Neural progenitor cell (in vitro differentiated cells): ENCODE measurements at regions not wholly inside any gene's neighbourhood (a gene's known extent, or its start where the extent isn't known, plus 50 kb on each side); places are given as distances from the start of the nearest gene placed in this dataset.

ENCODE experiments used
- DNase-seq: peaks from one replicate; pipeline ENCODE4 v3.0.0-alpha.2; 2016; ENCODE audit warnings: low spot score
- H2AFZ ChIP-seq: fragments of 200-600 bp; sonication (generic); replicated peaks from 2 replicates; pipeline ENCODE4 v1.6.1; 2016; ENCODE audit warnings: antibody characterized with exemption
- H3F3A ChIP-seq: fragments of 200-600 bp; sonication (generic); 2 replicates; pipeline ENCODE4 v1.6.1; 2016; ENCODE audit warnings: antibody characterized with exemption, low read depth
- H3K27ac ChIP-seq: fragments of 200-600 bp; sonication (generic); 2 replicates; pipeline ENCODE4 v1.5.1; 2016; ENCODE audit warnings: mild to moderate bottlenecking
- H3K27me3 ChIP-seq: fragments of 200-600 bp; sonication (generic); 2 replicates; pipeline ENCODE4 v1.6.1; 2016; ENCODE audit warnings: mild to moderate bottlenecking, moderate library complexity
- H3K36me3 ChIP-seq: fragments of 200-600 bp; sonication (generic); 2 replicates; pipeline ENCODE4 v1.5.1; 2016
- H3K4me1 ChIP-seq: fragments of 200-600 bp; sonication (generic); 2 replicates; pipeline ENCODE4 v1.6.1; 2016; ENCODE audit warnings: mixed run types
- H3K4me2 ChIP-seq: fragments of 200-600 bp; sonication (generic); 2 replicates; pipeline ENCODE4 v1.6.1; 2016
- H3K4me3 ChIP-seq: fragments of 200-600 bp; sonication (generic); 2 replicates; pipeline ENCODE4 v1.5.1; 2016
- H3K79me2 ChIP-seq: fragments of 200-600 bp; sonication (generic); 2 replicates; pipeline ENCODE4 v1.6.1; 2016; ENCODE audit warnings: low read depth
- H3K9ac ChIP-seq: fragments of 200-600 bp; sonication (generic); 2 replicates; pipeline ENCODE4 v1.6.1; 2016
- H3K9me3 ChIP-seq: fragments of 200-600 bp; sonication (generic); 2 replicates; pipeline ENCODE4 v1.5.1; 2016; ENCODE audit warnings: low read depth
- H4K20me1 ChIP-seq: fragments of 200-600 bp; sonication (generic); 2 replicates; pipeline ENCODE4 v1.6.1; 2016; ENCODE audit warnings: low read depth
- H3K27ac Mint-ChIP-seq: 3 replicates; pipeline ENCODE4 v1.8.0; 2021; ENCODE audit warnings: mixed read lengths
- H3K27me3 Mint-ChIP-seq: 2 replicates; pipeline ENCODE4 v1.8.0; 2022; ENCODE audit warnings: low read depth, mild to moderate bottlenecking, inconsistent platforms, moderate library complexity, mixed read lengths; ENCODE audit not compliant: insufficient read depth
- H3K36me3 Mint-ChIP-seq: 3 replicates; pipeline ENCODE4 v1.8.0; 2021; ENCODE audit warnings: mixed read lengths
- H3K4me1 Mint-ChIP-seq: 3 replicates; pipeline ENCODE4 v1.8.0; 2021; ENCODE audit warnings: mixed read lengths
- H3K4me3 Mint-ChIP-seq: 3 replicates; pipeline ENCODE4 v1.8.0; 2021; ENCODE audit warnings: mild to moderate bottlenecking, moderate library complexity, mixed read lengths
- H3K9me3 Mint-ChIP-seq: 3 replicates; pipeline ENCODE4 v1.8.0; 2020; ENCODE audit warnings: mixed read lengths
- EZH2 ChIP-seq: fragments of 200-600 bp; sonication (generic); IDR thresholded peaks from 2 replicates; pipeline ENCODE4 v1.6.1; 2017; ENCODE audit warnings: antibody characterized with exemption, mild to moderate bottlenecking, moderate library complexity
- EZH2phosphoT487 ChIP-seq: fragments of 200-600 bp; sonication (generic); IDR thresholded peaks from 2 replicates; pipeline ENCODE4 v1.6.1; 2017; ENCODE audit warnings: antibody characterized with exemption
- TF ChIP-seq, protein P1 (sequence below): fragments of 200-600 bp; sonication (generic); IDR thresholded peaks from 2 replicates; pipeline ENCODE4 v1.5.1; 2017; ENCODE audit warnings: antibody characterized with exemption, mild to moderate bottlenecking

DNA sequence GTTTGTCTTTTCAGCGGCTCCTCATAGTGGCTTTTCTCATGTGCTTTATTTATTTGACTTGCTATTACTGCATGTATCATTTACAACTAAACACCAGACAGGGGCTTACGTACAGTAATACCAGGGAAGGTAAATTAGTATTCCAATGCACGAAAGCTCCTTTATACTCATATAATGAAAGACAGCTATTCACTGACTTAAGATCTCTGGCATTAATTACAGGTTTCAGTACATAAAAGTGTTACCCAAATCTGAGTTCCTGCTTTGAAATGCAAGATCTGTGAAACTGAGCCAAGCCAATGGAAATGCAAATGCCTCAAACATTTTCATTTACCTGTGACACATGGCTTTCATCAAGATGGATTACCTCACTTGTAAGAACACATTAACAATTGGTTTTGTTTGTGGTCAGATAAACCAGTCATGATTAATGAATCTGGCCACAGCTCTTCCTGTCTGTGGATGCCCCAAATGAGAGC, 107.2 kb downstream of the ANAPC4 start:
- Mint-ChIP-seq H3K36me3 (no peaks in the 10 kb centered on the region), H3K4me3 (no peak overlapping the region), H3K9me3 (peaks cover 12% of the 10 kb centered on the region), H3K27ac (no peak overlapping the region), H3K4me1 (no peaks in the 10 kb centered on the region), H3K27me3 (peaks cover 4% of the 10 kb centered on the region)
- peaks cover 8% of the 10 kb centered on the region for H3K4me1 ChIP-seq
- TF ChIP-seq EZH2 (no peak), EZH2phosphoT487 (no peak)
- TF ChIP-seq, protein P1, sequence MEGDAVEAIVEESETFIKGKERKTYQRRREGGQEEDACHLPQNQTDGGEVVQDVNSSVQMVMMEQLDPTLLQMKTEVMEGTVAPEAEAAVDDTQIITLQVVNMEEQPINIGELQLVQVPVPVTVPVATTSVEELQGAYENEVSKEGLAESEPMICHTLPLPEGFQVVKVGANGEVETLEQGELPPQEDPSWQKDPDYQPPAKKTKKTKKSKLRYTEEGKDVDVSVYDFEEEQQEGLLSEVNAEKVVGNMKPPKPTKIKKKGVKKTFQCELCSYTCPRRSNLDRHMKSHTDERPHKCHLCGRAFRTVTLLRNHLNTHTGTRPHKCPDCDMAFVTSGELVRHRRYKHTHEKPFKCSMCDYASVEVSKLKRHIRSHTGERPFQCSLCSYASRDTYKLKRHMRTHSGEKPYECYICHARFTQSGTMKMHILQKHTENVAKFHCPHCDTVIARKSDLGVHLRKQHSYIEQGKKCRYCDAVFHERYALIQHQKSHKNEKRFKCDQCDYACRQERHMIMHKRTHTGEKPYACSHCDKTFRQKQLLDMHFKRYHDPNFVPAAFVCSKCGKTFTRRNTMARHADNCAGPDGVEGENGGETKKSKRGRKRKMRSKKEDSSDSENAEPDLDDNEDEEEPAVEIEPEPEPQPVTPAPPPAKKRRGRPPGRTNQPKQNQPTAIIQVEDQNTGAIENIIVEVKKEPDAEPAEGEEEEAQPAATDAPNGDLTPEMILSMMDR, result no peak
- no peak overlapping the region for H3K27ac ChIP-seq
- H3K4me3 ChIP-seq, result no peak overlapping the region
- H2AFZ ChIP-seq, result no peak overlapping the region
- peaks cover 13% of the 10 kb centered on the region for H3F3A ChIP-seq
- H3K4me2 ChIP-seq, result no peak overlapping the region
- H3K9me3 ChIP-seq, result peaks cover 5% of the 10 kb centered on the region
- H4K20me1 ChIP-seq, result no peaks in the 10 kb centered on the region
- H3K79me2 ChIP-seq, result no peaks in the 10 kb centered on the region
- no peak overlapping the region for H3K9ac ChIP-seq
- DNase-seq, result no peak
- no peaks in the 10 kb centered on the region for H3K36me3 ChIP-seq
- H3K27me3 ChIP-seq, result no peaks in the 10 kb centered on the region

DNA sequence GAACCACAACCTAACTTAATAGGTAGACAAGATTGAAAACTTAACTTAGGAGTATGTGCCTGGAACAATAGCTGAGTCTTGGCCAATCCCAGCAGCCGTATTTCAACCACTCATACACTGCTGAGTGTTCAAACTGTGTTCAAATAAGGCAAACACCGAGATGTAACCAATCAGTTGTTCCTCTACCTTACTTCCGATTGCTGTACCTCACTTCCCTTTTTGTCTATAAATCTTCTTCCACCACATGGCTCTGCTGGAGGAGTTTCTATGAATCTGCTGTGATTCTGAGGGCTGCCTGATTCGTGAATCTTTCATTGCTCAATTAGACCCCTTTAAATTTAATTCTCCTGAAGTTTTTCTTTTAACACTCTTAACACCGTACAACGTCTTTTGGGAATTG, 108.0 kb downstream of the ANAPC4 start:
- H3K36me3 Mint-ChIP-seq, result no peaks in the 10 kb centered on the region
- H3K27me3 Mint-ChIP-seq, result peaks cover 4% of the 10 kb centered on the region
- Histone ChIP-seq H3K36me3 (no peaks in the 10 kb centered on the region), H3F3A (peaks cover 13% of the 10 kb centered on the region), H3K4me3 (no peak overlapping the region), H4K20me1 (no peaks in the 10 kb centered on the region), H3K4me2 (no peak overlapping the region), H3K4me1 (peaks cover 8% of the 10 kb centered on the region), H2AFZ (peak overlapping the region; percentile 12), H3K79me2 (no peaks in the 10 kb centered on the region), H3K9ac (no peak overlapping the region), H3K9me3 (peaks cover 5% of the 10 kb centered on the region), H3K27ac (no peak overlapping the region), H3K27me3 (no peaks in the 10 kb centered on the region)
- H3K9me3 Mint-ChIP-seq, result peaks cover 14% of the 10 kb centered on the region
- TF ChIP-seq EZH2phosphoT487 (no peak), EZH2 (no peak)
- TF ChIP-seq, protein P1, result no peak
- DNase-seq, result no peak
- no peak overlapping the region for H3K27ac Mint-ChIP-seq
- no peak overlapping the region for H3K4me3 Mint-ChIP-seq
- H3K4me1 Mint-ChIP-seq, result no peaks in the 10 kb centered on the region

DNA sequence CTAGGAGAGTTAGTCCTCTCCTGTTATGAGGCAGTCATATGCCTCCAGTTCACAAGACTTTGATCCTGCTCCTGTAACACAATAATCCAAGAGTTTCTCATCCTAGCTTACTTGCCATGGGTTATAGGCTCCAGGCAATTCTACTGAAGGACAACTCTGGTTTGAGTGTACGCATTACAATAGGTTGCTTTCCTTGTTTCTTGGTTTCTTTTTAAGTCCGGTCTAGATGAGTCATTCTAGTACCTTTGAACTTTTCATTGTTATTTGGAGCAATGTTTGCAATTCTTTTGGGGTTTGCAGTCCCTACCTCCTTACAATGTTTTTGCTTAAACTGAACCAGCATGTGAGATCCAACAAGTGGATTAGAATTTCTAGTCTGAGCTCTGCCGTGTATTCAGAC, 109.1 kb downstream of the ANAPC4 start:
- peaks cover 4% of the 10 kb centered on the region for H3K27me3 Mint-ChIP-seq
- H3K9me3 ChIP-seq, result peaks cover 5% of the 10 kb centered on the region
- no peak overlapping the region for H3K27ac Mint-ChIP-seq
- H3K4me3 ChIP-seq, result no peak overlapping the region
- no peaks in the 10 kb centered on the region for H3K79me2 ChIP-seq
- H3K27ac ChIP-seq, result no peak overlapping the region
- H3K4me2 ChIP-seq, result no peak overlapping the region
- H3K27me3 ChIP-seq, result no peaks in the 10 kb centered on the region
- peaks cover 8% of the 10 kb centered on the region for H3K4me1 ChIP-seq
- no peak overlapping the region for H2AFZ ChIP-seq
- no peaks in the 10 kb centered on the region for H3K36me3 Mint-ChIP-seq
- no peak overlapping the region for H3K4me3 Mint-ChIP-seq
- no peaks in the 10 kb centered on the region for H3K36me3 ChIP-seq
- H4K20me1 ChIP-seq, result no peaks in the 10 kb centered on the region
- peaks cover 14% of the 10 kb centered on the region for H3K9me3 Mint-ChIP-seq
- DNase-seq, result no peak
- H3K4me1 Mint-ChIP-seq, result no peaks in the 10 kb centered on the region
- peaks cover 8% of the 10 kb centered on the region for H3F3A ChIP-seq
- no peak overlapping the region for H3K9ac ChIP-seq
- TF ChIP-seq EZH2 (no peak), EZH2phosphoT487 (no peak)
- TF ChIP-seq, protein P1, result no peak
